PFSK-1 (cell line): ENCODE measurements at regions not wholly inside any gene's neighbourhood (a gene's known extent, or its start where the extent isn't known, plus 50 kb on each side); places are given as distances from the start of the nearest gene placed in this dataset.

Experiments
- POLR2AphosphoS5 ChIP-seq: IDR thresholded peaks from 2 replicates; pipeline ENCODE4 v1.6.1; 2012; ENCODE audit warnings: low read depth, mild to moderate bottlenecking, control low read depth, low read length, moderate library complexity
- TAF1 ChIP-seq: IDR thresholded peaks from 2 replicates; pipeline ENCODE4 v1.6.1; 2012; ENCODE audit warnings: low read length, control low read depth, borderline replicate concordance; ENCODE audit not compliant: insufficient read depth
- TF ChIP-seq, protein P1 (sequence below), 2 experiments: IDR thresholded peaks; 2 replicates each; pipeline versions ENCODE4 v1.6.1 to v1.8.0; 2011 to 2012; ENCODE audit warnings: low read depth in 2 of 2, low read length in 2 of 2, control low read depth in 1 of 2, inconsistent platforms in 1 of 2, mild to moderate bottlenecking in 1 of 2, moderate library complexity in 1 of 2; ENCODE audit not compliant: insufficient read depth in 1 of 2

- TF ChIP-seq TAF1 (no peak), POLR2AphosphoS5 (no peak)
- TF ChIP-seq, protein P1, sequence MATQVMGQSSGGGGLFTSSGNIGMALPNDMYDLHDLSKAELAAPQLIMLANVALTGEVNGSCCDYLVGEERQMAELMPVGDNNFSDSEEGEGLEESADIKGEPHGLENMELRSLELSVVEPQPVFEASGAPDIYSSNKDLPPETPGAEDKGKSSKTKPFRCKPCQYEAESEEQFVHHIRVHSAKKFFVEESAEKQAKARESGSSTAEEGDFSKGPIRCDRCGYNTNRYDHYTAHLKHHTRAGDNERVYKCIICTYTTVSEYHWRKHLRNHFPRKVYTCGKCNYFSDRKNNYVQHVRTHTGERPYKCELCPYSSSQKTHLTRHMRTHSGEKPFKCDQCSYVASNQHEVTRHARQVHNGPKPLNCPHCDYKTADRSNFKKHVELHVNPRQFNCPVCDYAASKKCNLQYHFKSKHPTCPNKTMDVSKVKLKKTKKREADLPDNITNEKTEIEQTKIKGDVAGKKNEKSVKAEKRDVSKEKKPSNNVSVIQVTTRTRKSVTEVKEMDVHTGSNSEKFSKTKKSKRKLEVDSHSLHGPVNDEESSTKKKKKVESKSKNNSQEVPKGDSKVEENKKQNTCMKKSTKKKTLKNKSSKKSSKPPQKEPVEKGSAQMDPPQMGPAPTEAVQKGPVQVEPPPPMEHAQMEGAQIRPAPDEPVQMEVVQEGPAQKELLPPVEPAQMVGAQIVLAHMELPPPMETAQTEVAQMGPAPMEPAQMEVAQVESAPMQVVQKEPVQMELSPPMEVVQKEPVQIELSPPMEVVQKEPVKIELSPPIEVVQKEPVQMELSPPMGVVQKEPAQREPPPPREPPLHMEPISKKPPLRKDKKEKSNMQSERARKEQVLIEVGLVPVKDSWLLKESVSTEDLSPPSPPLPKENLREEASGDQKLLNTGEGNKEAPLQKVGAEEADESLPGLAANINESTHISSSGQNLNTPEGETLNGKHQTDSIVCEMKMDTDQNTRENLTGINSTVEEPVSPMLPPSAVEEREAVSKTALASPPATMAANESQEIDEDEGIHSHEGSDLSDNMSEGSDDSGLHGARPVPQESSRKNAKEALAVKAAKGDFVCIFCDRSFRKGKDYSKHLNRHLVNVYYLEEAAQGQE (IDR thresholded peaks at IDR 0.05; ENCODE audit: insufficient read depth in 1 of 2, low read depth in 2 of 2, low read length in 2 of 2), result no peak
Observed at GRCh38 chr6:86042214-86042613, 399.5 kb upstream of the SYNCRIP start.
